HG03280 (cell line): ENCODE measurements at regions not wholly inside any gene's neighbourhood (a gene's known extent, or its start where the extent isn't known, plus 50 kb on each side); places are given as distances from the start of the nearest gene placed in this dataset.
"Not testable (repeated sequence)": the region's sequence is repeated elsewhere in the genome, so short reads cannot be mapped to it uniquely, and the experiment has no call there.

Experiments used
- ATAC-seq: cut with Tn5 transposase; IDR thresholded peaks from one replicate; pipeline ENCODE4 v1.9.1; 2021; ENCODE audit warnings: mild to moderate bottlenecking, moderate library complexity; ENCODE audit not compliant: unreplicated experiment

DNA sequence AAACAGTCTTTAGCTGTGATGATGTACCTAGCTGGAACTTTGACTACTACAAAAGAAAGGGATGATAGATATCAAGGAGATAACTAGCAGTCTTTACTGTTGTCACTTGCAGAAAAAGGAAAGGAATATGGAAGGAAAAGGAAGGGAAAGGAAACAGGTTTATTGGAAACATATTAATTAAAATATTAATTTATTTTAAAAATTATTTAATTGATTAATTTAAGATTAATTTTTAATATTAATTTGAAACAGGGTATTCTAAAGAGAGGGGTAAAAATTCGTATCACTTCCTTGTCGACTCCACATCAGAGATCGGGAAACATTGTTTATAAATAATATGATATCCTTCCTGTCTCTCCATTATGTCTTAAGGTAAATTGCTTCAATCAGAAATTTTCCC, 186.5 kb upstream of the IL15 start:
- no peak for ATAC-seq

GRCh38 chr4:141455651-141456050, 180.7 kb upstream of the IL15 start:
- no peak for ATAC-seq

DNA sequence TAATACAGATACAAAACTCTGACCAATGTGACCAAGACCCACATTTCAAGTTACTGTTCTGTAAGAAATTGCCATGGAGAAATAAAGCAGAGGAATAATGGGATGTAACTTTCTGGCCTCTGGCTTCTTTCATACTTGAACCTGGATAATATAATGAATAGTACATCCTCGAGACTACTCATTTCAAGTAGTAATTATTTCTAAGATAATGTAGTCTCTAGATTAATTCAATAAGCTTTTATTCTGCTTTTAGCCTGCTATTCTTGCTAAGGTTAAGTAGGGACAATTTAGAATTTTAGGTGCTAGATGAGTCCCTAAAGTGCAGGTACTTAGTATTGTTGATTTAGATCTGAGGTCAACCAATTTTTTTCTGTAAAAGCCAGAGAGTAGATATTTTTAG, 178.7 kb upstream of the IL15 start:
- ATAC-seq: no peak

GRCh38 chr4:141458501-141458900, 177.9 kb upstream of the IL15 start:
- no peak for ATAC-seq

DNA sequence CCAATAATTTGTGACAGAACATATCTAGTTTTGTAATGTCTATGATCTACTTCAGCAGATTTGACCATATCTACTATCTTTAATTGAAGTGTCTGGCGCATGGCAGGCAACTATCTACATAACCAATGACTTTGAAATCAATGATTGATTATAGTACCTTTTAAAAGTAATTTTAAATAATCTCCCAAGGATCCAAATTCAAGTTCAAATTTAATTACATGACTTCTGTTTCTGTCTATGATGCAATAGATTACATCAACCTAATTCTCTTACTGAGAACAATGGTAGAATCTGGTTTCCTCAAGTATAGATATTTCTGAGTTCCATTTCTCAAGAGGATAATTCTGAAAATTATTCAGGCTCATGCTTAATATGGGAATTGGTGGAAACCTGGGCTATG, 177.4 kb upstream of the IL15 start:
- no peak for ATAC-seq

- ATAC-seq: no peak
Measured at GRCh38 chr4:141462361-141462760, 174.0 kb upstream of the IL15 start.

- no peak for ATAC-seq
Measured at GRCh38 chr4:141463678-141464077, 172.7 kb upstream of the IL15 start.

DNA sequence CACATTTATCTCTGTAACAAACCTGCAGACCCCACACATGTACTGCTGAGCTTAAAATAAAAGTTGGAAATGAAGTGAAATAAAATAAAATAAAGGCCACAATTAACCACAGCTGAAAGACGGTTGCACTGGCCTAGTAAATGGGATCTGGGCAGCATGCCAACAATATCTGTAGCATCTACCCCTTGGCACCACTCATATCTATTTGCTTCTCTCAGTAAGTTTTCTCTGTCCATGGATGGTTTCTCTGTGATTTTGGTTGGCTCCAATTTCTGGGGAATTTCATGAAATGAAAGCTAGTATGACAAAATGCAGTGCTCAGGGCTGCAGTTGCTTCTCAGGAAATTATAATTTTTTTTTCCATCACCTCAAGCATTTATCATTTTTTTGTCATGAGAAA, 172.0 kb upstream of the IL15 start:
- no peak for ATAC-seq

DNA sequence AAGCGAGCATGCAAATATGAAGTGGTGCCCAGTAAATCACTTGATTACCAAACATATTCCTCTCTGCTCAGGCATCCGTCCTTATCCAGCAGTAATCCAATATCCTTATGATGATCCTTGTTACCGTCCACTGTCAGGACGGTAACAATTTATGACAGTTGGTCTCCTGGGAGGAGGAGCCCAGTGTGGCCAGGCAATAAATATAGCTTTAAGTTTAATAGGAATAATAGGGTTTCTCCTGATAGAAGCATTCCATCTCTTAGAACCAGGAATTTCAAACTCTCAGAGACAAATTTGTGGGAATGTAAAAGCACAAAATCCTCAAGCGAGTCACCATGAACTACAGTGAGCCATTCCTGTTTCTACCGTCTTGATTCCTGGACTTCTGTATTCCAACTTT, 171.2 kb upstream of the IL15 start:
- no peak for ATAC-seq

GRCh38 chr4:141467225-141467624, 169.2 kb upstream of the IL15 start:
- no peak for ATAC-seq

DNA sequence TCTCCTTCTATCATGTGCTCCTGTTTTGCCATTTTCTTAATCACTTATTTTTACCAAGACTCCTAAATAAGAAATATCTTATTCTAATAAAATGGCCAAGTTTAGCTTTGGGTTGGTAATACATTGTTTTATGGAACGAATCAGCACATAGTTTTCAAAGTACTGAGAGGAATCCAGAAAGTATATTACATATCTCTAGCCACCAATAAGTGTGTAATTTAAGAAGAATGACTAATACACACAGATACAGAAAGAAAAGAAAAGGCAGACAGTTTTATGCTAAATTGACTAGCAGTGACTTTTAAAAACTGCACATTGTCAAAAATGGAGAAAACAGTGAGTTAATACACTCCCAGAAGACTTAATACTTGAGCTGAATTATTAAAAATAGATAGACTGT, 167.0 kb upstream of the IL15 start:
- no peak for ATAC-seq

DNA sequence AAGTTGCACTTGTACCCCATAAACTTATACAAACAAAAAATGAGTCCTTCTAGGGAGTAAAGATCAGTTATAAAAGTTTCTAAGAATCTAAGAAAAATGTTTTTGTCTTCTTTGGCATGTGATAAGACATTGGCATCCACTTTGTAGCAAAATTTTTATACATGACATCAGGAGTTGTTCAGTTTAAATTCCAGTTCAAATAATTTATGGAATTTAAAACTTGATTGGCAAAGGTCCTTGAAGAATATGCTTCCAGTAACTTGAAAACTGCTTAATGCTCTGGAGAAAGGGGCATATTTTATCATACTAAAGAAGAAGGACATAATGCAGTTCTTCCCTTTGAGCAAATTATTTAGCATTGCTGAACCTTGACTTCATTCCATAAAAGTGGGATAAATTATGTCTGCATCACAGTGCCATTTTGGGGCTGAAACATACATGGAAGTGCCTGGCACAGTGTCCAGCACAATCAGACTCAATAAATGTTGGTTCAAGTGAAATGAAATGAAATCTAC, 163.3 kb upstream of the IL15 start:
- ATAC-seq: no peak

DNA sequence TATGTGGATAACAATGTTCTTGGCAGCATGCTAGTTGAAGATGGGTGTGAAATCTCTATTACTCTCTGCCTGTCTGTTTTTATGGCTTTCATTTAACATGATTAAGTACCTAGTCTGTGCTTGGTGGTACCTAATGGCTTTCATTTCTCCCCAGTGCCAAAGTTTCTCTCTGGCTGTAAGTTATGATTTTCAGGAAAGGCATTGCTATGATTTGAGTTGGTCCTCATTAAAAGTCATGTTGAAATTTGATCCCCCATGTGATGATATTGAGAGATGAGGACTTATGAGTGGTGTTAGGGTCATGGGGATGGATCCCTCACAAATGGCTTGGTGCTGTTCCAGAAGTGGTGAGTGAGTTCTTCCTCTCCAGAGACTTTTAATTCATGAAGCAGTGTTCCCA, 162.4 kb upstream of the IL15 start:
- no peak for ATAC-seq

DNA sequence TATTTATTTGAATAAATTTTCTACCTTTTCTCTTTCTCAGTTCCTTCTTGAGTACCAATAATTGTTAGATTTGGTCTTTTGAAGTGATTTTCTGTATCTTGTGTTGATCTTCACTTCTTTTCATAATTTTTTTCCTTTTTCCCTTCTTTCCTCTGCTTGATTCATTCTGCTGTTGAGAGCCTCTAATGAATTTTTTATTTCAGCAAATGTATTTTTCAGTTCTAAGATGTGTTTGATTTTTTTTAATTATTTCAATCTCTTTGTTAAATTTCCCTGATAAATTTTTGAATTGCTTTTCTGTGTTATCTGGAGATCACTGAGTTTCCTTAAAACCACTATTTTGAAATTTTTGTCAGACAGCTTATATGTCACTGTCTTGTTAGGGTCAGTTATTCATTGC, 155.4 kb upstream of the IL15 start:
- ATAC-seq: no peak

DNA sequence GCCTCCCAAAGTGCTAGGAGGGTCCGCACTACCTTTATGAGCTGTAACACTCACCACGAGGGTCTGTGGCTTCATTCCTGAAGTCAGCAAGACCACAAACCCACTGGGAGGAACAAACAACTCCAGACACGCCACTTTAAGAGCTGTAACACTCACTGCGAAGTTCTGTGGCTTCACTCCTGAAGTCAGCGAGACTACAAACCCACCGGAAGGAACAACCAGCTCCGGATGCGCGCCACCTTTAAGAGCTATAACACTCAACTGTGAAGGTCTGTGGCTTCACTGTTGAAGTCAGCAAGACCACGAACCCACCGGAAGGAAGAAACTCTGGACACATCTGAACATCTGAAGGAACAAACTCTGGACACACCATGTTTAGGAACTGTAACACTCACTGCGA, 152.1 kb upstream of the IL15 start:
- not testable (repeated sequence) for ATAC-seq

DNA sequence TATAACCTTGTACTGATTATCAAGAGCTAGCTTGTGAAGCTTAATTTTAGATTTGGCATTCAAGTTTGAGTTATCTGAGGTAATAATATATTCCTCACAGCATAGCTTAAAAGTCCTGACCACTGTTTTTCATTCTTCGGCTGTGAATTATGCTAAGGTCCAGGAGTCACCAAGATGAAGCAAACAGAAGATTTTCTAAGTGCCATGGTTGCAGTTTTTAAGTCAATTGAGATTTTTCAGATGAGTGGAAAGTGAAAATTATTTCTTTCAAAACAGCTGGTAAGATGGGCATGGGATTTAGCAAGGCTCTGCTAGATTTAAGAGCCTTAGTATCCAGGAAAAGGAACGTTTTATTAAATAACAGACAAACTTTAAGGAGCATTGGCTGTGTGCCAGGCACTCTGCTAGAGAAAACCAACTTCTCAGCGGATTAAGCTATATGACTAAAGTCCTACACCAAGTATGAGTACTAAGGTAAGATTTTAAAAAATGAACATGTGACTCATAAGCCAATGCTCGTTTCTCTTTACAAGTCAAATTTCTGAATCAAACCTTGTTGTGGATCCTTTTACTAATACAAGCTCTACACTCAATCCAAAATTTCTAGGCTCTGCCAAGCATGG, 149.9 kb upstream of the IL15 start:
- no peak for ATAC-seq

DNA sequence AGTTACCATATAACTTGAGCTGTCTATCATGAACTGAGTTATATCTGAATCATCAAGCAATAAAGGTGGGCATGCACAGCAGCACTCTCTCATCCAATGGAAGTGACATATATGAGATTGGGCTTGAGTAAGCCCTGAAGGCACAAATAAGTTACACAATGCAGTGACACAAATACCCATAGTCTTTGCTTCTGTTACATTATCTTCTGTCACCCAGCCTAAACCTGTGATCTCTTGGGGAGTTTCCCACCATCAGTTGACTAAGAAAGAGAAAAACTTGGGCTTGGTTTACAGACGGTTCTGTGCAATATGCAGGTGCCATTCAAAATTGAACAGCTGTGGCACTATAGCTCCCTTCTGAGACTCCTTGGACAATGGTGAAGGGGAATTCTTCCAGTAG, 138.8 kb upstream of the IL15 start:
- peak; percentile 66 for ATAC-seq

DNA sequence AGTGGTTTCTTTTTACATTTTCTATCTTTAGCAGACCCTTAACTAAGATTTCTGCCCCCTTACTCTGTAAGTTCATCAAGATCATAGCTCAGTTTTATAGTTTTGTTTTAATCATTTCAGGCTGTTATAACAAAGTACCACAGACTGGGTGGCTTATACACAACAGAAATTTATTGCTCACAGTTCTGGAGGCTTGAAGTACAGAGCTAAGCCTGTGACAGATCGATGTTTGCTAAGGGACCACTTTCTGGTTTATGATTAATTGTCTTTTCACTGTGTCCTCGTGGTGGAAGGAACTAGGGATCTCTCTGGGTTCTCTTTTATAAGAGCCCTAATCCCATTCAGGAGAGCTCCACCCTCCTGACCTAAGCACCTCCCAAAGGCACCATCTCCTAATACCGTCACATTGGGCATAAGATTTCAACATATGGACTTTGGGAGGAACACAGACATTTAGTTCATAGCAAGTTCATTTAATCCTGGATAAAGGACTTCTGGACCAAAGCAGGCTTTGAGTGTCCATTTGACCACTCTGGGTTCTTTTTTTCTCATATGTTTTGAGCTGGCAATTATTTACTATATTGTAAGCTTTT, 137.0 kb upstream of the IL15 start:
- no peak for ATAC-seq

- ATAC-seq: no peak
Measured at GRCh38 chr4:141501395-141501794, 135.0 kb upstream of the IL15 start.

- ATAC-seq: no peak
Measured at GRCh38 chr4:141501931-141502330, 134.5 kb upstream of the IL15 start.

DNA sequence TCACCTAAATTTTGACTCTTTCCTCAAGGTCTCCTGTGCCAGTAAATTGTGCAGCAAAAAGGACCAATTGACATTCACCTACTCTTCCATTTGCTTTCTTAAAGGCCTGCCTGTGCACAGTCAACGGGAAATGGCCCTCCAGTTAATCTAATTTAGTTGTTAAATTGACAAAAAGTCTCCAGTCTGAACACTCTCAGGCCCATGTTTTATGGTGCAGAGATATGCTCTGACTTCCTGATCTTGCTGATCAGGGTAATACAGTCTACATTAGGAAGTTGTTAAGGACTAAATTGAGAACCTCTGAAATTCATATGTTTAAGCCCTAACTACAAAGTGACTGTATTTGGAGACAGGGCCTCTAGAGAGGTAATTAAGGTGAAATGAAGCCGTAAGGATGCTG, 133.6 kb upstream of the IL15 start:
- ATAC-seq: no peak

GRCh38 chr4:141503260-141503659, 133.1 kb upstream of the IL15 start:
- ATAC-seq: no peak

- ATAC-seq: no peak
Measured at GRCh38 chr4:141511055-141511454, 125.3 kb upstream of the IL15 start.
